Loucy (cell line): ENCODE measurements at regions not wholly inside any gene's neighbourhood (a gene's known extent, or its start where the extent isn't known, plus 50 kb on each side); places are given as distances from the start of the nearest gene placed in this dataset.

Experiments used
- H2AFZ ChIP-seq: fragments of 200-600 bp; sonication (generic); 2 replicates; pipeline ENCODE4 v1.6.0; 2016; ENCODE audit warnings: antibody characterized with exemption, mild to moderate bottlenecking, low read length, moderate library complexity
- H3F3A ChIP-seq: fragments of 200-600 bp; 2 replicates; pipeline ENCODE4 v1.6.0; 2016; ENCODE audit warnings: antibody characterized with exemption, low read depth, mild to moderate bottlenecking
- H3K27me3 ChIP-seq: fragments of 200-600 bp; sonication (generic); 2 replicates; pipeline ENCODE4 v1.6.1; 2014; ENCODE audit warnings: low read length, mild to moderate bottlenecking; ENCODE audit not compliant: insufficient read depth, poor library complexity, severe bottlenecking
- H3K36me3 ChIP-seq: fragments of 200-600 bp; sonication (generic); 2 replicates; pipeline ENCODE4 v1.6.1; 2016; ENCODE audit warnings: low read length; ENCODE audit not compliant: insufficient read depth
- H3K4me1 ChIP-seq: fragments of 200-600 bp; sonication (generic); 2 replicates; pipeline ENCODE4 v1.5.1; 2014; ENCODE audit warnings: low read length, mild to moderate bottlenecking; ENCODE audit not compliant: insufficient read depth, poor library complexity, severe bottlenecking
- H3K4me2 ChIP-seq: fragments of 200-600 bp; sonication (generic); 2 replicates; pipeline ENCODE4 v1.6.0; 2014; ENCODE audit warnings: antibody characterized with exemption, low read length, low read depth, mild to moderate bottlenecking; ENCODE audit not compliant: poor library complexity, severe bottlenecking
- H3K4me3 ChIP-seq: fragments of 200-600 bp; sonication (generic); 2 replicates; pipeline ENCODE4 v1.5.1; 2014; ENCODE audit warnings: low read length, mild to moderate bottlenecking, mixed read lengths; ENCODE audit not compliant: poor library complexity, severe bottlenecking
- H3K79me2 ChIP-seq: fragments of 200-600 bp; sonication (generic); 2 replicates; pipeline ENCODE4 v1.6.1; 2014; ENCODE audit warnings: low read length; ENCODE audit not compliant: insufficient read depth
- H3K9ac ChIP-seq: fragments of 200-600 bp; sonication (generic); 2 replicates; pipeline ENCODE4 v1.6.0; 2014; ENCODE audit warnings: mild to moderate bottlenecking, low read depth, low read length, moderate library complexity; ENCODE audit not compliant: poor library complexity, severe bottlenecking
- H3K9me2 ChIP-seq: fragments of 200-600 bp; sonication (generic); replicated peaks from 2 replicates; pipeline ENCODE4 v1.6.1; 2016; ENCODE audit warnings: low read depth, low read length, mixed read lengths
- H3K9me3 ChIP-seq: fragments of 200-600 bp; sonication (generic); 2 replicates; pipeline ENCODE4 v1.6.1; 2014; ENCODE audit warnings: mild to moderate bottlenecking, antibody characterized with exemption, low read length, low read depth; ENCODE audit not compliant: insufficient read depth
- H4K20me1 ChIP-seq: fragments of 200-600 bp; sonication (generic); 2 replicates; pipeline ENCODE4 v1.6.0; 2014; ENCODE audit warnings: antibody characterized with exemption, low read length, mild to moderate bottlenecking; ENCODE audit not compliant: insufficient read depth, poor library complexity, severe bottlenecking
- CTCF ChIP-seq: fragments of 200-600 bp; sonication (generic); conservative IDR thresholded peaks from 2 replicates; pipeline ENCODE4 v1.5.1; 2014; ENCODE audit warnings: mild to moderate bottlenecking, antibody characterized with exemption, low read length
- EZH2phosphoT487 ChIP-seq: fragments of 200-600 bp; IDR thresholded peaks from 2 replicates; pipeline ENCODE4 v1.6.1; 2018; ENCODE audit warnings: antibody characterized with exemption, mild to moderate bottlenecking, moderate library complexity, borderline replicate concordance

DNA sequence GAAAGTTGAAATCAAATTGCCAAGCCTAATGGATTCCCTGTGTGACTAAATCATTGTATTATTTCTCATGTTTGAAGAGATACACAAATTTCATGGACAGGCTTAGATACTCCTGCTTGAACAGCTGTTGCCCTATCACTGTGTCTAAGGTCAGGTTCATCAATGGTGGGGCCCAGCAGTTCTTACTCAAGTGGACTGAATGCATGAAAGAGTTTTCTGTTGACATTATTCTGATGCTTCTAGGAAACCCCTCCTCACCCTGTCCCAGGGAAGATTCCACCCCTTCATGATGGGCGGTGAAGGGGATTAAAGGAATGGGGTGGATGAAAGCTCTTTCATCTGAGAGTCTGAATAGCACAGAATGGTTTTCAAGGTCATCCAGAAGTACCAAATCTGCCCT lies 148.8 kb downstream of the INO80D start:
- Histone ChIP-seq H3F3A (no peaks in the 10 kb centered on the region), H3K79me2 (no peaks in the 10 kb centered on the region), H4K20me1 (no peaks in the 10 kb centered on the region), H3K9me3 (no peaks in the 10 kb centered on the region), H3K4me1 (no peaks in the 10 kb centered on the region), H3K27me3 (no peaks in the 10 kb centered on the region), H3K9ac (no peak overlapping the region), H2AFZ (no peak overlapping the region), H3K4me2 (no peak overlapping the region), H3K36me3 (no peaks in the 10 kb centered on the region), H3K4me3 (no peak overlapping the region), H3K9me2 (no peaks in the 10 kb centered on the region)
- no peak for TF ChIP-seq EZH2phosphoT487
- no peak for TF ChIP-seq CTCF

- no peak overlapping the region for H2AFZ ChIP-seq
- no peaks in the 10 kb centered on the region for H3F3A ChIP-seq
- H3K4me1 ChIP-seq: no peaks in the 10 kb centered on the region
- no peaks in the 10 kb centered on the region for H3K9me3 ChIP-seq
- no peak overlapping the region for H3K9ac ChIP-seq
- H3K4me3 ChIP-seq: no peak overlapping the region
- no peaks in the 10 kb centered on the region for H3K27me3 ChIP-seq
- H3K36me3 ChIP-seq: no peaks in the 10 kb centered on the region
- H3K79me2 ChIP-seq: no peaks in the 10 kb centered on the region
- TF ChIP-seq CTCF: no peak
- H3K9me2 ChIP-seq: no peaks in the 10 kb centered on the region
- H3K4me2 ChIP-seq: no peak overlapping the region
- no peaks in the 10 kb centered on the region for H4K20me1 ChIP-seq
Measured at GRCh38 chr2:205936446-205936845, 149.5 kb downstream of the INO80D start.

- no peak overlapping the region for H2AFZ ChIP-seq
- TF ChIP-seq CTCF (peak; percentile 36), EZH2phosphoT487 (no peak)
- H3K27me3 ChIP-seq: no peaks in the 10 kb centered on the region
Measured at GRCh38 chr2:205934443-205934842, 151.5 kb downstream of the INO80D start.

More at GRCh38 chr2:205934443-205934842, 151.5 kb downstream of the INO80D start:
- Histone ChIP-seq H3K9ac (no peak overlapping the region), H4K20me1 (no peaks in the 10 kb centered on the region), H3F3A (no peaks in the 10 kb centered on the region), H3K4me1 (no peaks in the 10 kb centered on the region), H3K9me2 (no peaks in the 10 kb centered on the region), H3K36me3 (no peaks in the 10 kb centered on the region), H3K4me2 (no peak overlapping the region), H3K79me2 (no peaks in the 10 kb centered on the region), H3K4me3 (no peak overlapping the region), H3K9me3 (no peaks in the 10 kb centered on the region)
